ENCODE measurements at regions not wholly inside any gene's neighbourhood (a gene's known extent, or its start where the extent isn't known, plus 50 kb on each side); places are given as distances from the start of the nearest gene placed in this dataset.

DNA sequence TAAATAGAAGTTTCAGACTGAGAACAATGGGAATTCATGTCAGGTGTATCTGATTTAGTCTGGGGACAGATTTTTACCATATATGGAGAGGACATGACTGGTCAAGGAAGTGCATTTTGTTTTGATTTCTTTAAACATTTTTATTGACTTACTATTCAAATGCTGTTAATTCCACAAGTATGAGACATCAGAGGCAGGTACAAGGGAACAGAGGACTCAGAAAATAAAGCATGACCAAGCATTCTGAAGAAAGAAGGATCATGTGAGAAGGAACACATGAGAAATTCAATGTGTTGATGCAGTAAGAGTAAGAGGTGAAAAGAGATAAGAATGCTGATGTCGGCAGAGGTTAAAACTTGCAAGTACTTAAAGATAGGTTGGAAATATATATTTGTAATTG lies 1452.6 kb downstream of the PCDH7 start:
- Mint-ChIP-seq H3K27me3 (no peaks in the 10 kb centered on the region), H3K36me3 (ENCODE audit: low read depth) (no peaks in the 10 kb centered on the region), H3K4me1 (ENCODE audit: low read depth) (no peaks in the 10 kb centered on the region), H3K9me3 (peaks cover 14% of the 10 kb centered on the region), H3K4me3 (no peak overlapping the region), H3K27ac (no peak overlapping the region)
- DNase-seq (no peak), ATAC-seq (ENCODE audit: poor library complexity) (no peak)
- no peaks in the 10 kb centered on the region for H3K27me3 ChIP-seq (ENCODE audit: control insufficient read depth in 1 of 2, insufficient read depth in 2 of 2, low read length in 2 of 2)
- CTCF ChIA-PET, result no interaction called here
- intact Hi-C loops (cut with DNase I, micrococcal nuclease), result no loop called here
- no peak overlapping the region for H3K4me3 ChIP-seq (ENCODE audit: low read length)
- no peaks in the 10 kb centered on the region for H3K4me1 ChIP-seq (ENCODE audit: insufficient read depth, low read length)
- TF ChIP-seq, protein P1, sequence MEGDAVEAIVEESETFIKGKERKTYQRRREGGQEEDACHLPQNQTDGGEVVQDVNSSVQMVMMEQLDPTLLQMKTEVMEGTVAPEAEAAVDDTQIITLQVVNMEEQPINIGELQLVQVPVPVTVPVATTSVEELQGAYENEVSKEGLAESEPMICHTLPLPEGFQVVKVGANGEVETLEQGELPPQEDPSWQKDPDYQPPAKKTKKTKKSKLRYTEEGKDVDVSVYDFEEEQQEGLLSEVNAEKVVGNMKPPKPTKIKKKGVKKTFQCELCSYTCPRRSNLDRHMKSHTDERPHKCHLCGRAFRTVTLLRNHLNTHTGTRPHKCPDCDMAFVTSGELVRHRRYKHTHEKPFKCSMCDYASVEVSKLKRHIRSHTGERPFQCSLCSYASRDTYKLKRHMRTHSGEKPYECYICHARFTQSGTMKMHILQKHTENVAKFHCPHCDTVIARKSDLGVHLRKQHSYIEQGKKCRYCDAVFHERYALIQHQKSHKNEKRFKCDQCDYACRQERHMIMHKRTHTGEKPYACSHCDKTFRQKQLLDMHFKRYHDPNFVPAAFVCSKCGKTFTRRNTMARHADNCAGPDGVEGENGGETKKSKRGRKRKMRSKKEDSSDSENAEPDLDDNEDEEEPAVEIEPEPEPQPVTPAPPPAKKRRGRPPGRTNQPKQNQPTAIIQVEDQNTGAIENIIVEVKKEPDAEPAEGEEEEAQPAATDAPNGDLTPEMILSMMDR (IDR thresholded peaks at IDR 0.05), result no peak
- H3K36me3 ChIP-seq (ENCODE audit: insufficient read depth, low read length), result no peaks in the 10 kb centered on the region
- H3K9me3 ChIP-seq (ENCODE audit: control insufficient read depth in 1 of 2, insufficient read depth in 1 of 2, low read length in 2 of 2), result no peaks in the 10 kb centered on the region
- no peak overlapping the region for H3K27ac ChIP-seq (ENCODE audit: low read depth in 1 of 2, low read length in 2 of 2)
- POLR2A ChIA-PET, result no interaction called here

DNA sequence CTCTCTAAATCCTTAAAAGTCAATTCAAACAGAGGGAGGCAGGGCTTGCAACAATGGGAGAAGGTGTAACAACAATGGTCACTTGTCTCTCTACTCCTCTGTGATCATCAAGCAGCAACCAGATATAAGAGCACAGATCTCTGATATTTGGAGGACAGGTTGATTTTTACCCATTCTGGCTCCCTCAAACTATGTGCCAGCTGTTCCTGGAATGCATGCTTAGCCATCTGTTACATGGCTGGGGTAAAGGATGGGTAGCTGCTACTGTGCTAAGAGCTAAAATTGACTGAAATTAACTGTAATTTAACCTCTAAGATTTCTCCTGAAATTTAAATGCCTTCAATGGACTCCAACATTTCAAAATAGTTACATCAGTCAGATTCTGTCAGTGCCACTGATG lies 1459.9 kb downstream of the PCDH7 start:
- no peaks in the 10 kb centered on the region for H3K27me3 Mint-ChIP-seq
- no peak for DNase-seq
- H3K4me3 ChIP-seq (ENCODE audit: low read length), result no peak overlapping the region
- ChIA-PET CTCF (no interaction called here), POLR2A (no interaction called here)
- H3K4me3 Mint-ChIP-seq, result no peak overlapping the region
- intact Hi-C loops (cut with DNase I, micrococcal nuclease), result no loop called here
- no peaks in the 10 kb centered on the region for H3K36me3 ChIP-seq (ENCODE audit: insufficient read depth, low read length)
- H3K36me3 Mint-ChIP-seq (ENCODE audit: low read depth), result no peaks in the 10 kb centered on the region
- no peak overlapping the region for H3K27ac ChIP-seq (ENCODE audit: low read depth in 1 of 2, low read length in 2 of 2)
- ATAC-seq (ENCODE audit: poor library complexity), result no peak
- H3K4me1 Mint-ChIP-seq (ENCODE audit: low read depth), result no peaks in the 10 kb centered on the region
- TF ChIP-seq, protein P1 (IDR thresholded peaks at IDR 0.05), result no peak
- no peaks in the 10 kb centered on the region for H3K9me3 ChIP-seq (ENCODE audit: control insufficient read depth in 1 of 2, insufficient read depth in 1 of 2, low read length in 2 of 2)
- H3K27me3 ChIP-seq (ENCODE audit: control insufficient read depth in 1 of 2, insufficient read depth in 2 of 2, low read length in 2 of 2), result no peaks in the 10 kb centered on the region
- no peak overlapping the region for H3K27ac Mint-ChIP-seq
- no peaks in the 10 kb centered on the region for H3K4me1 ChIP-seq (ENCODE audit: insufficient read depth, low read length)
- peaks cover 21% of the 10 kb centered on the region for H3K9me3 Mint-ChIP-seq

DNA sequence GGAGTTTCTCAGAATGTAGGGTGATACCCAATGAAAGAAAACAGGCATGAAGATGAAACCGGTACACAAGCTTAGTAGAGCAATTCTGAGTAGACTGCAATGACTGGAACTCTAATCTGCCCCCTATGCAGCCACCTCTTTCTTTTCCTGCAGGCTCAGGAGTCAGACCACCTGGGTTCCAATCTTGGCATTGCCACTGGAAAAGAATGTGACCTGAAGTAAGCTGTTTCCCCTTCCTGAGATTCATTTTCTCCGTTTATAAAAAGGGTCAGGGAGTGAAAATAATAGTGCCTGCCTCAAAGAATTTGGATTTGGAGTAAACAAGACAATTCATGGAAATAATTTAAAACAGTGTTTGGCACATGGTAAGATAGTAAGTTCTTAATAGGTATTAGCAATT lies 1464.0 kb downstream of the PCDH7 start:
- Histone ChIP-seq H3K27ac (ENCODE audit: low read depth in 1 of 2, low read length in 2 of 2) (no peak overlapping the region), H3K27me3 (ENCODE audit: control insufficient read depth in 1 of 2, insufficient read depth in 2 of 2, low read length in 2 of 2) (no peaks in the 10 kb centered on the region), H3K4me3 (ENCODE audit: low read length) (no peak overlapping the region), H3K4me1 (ENCODE audit: insufficient read depth, low read length) (no peaks in the 10 kb centered on the region), H3K36me3 (ENCODE audit: insufficient read depth, low read length) (no peaks in the 10 kb centered on the region), H3K9me3 (ENCODE audit: control insufficient read depth in 1 of 2, insufficient read depth in 1 of 2, low read length in 2 of 2) (peaks cover 0 to 4% of the 10 kb centered on the region in 2 experiments)
- DNase-seq (no peak), ATAC-seq (ENCODE audit: poor library complexity) (no peak)
- H3K4me1 Mint-ChIP-seq (ENCODE audit: low read depth), result no peaks in the 10 kb centered on the region
- H3K4me3 Mint-ChIP-seq, result no peak overlapping the region
- H3K36me3 Mint-ChIP-seq (ENCODE audit: low read depth), result no peaks in the 10 kb centered on the region
- H3K27ac Mint-ChIP-seq, result no peak overlapping the region
- intact Hi-C loops (cut with DNase I, micrococcal nuclease), result no loop called here
- H3K27me3 Mint-ChIP-seq, result no peaks in the 10 kb centered on the region
- ChIA-PET CTCF (no interaction called here), POLR2A (no interaction called here)
- TF ChIP-seq, protein P1 (IDR thresholded peaks at IDR 0.05), result no peak
- peaks cover 7% of the 10 kb centered on the region for H3K9me3 Mint-ChIP-seq
